CD8-positive, alpha-beta memory T cell (primary cell): ENCODE measurements at regions not wholly inside any gene's neighbourhood (a gene's known extent, or its start where the extent isn't known, plus 50 kb on each side); places are given as distances from the start of the nearest gene placed in this dataset.
"Not testable (repeated sequence)": the region's sequence is repeated elsewhere in the genome, so short reads cannot be mapped to it uniquely, and the experiment has no call there.

Source experiments
- CTCF ChIA-PET: fragments of 350-600 bp; sonication (Branson Sonifier 250); formaldehyde crosslinking; loops from one replicate; lab custom pipeline; 2021; ENCODE audit warnings: antibody characterized with exemption; lab: Charles Lee
- POLR2A ChIA-PET: fragments of 350-600 bp; sonication (Branson Sonifier 250); formaldehyde crosslinking; loops from one replicate; lab custom pipeline; 2021; ENCODE audit warnings: antibody characterized with exemption; lab: Charles Lee
- DNase-seq, 5 donors: peaks; one replicate each; pipeline versions ENCODE4 v3.0.0 to v3.0.0-alpha.2; 2020 to 2022; ENCODE audit warnings: mixed read lengths in 1 of 5
- H3K27ac ChIP-seq: one replicate; pipeline ENCODE4 v1.7.0; 2013; ENCODE audit warnings: low read depth, mild to moderate bottlenecking, low read length, moderate library complexity
- H3K27me3 ChIP-seq: 2 replicates; pipeline ENCODE4 v1.7.0; 2013; ENCODE audit warnings: low read length, mild to moderate bottlenecking; ENCODE audit not compliant: insufficient read depth, poor library complexity, severe bottlenecking
- H3K36me3 ChIP-seq: 2 replicates; pipeline ENCODE4 v1.7.0; 2013; ENCODE audit warnings: mild to moderate bottlenecking, low read length, moderate library complexity; ENCODE audit not compliant: insufficient read depth
- H3K4me1 ChIP-seq: 2 replicates; pipeline ENCODE4 v1.7.0; 2013; ENCODE audit warnings: mild to moderate bottlenecking, low read length, moderate library complexity; ENCODE audit not compliant: insufficient read depth
- H3K4me3 ChIP-seq: 2 replicates; pipeline ENCODE4 v1.7.0; 2013; ENCODE audit warnings: mild to moderate bottlenecking, low read length
- H3K9me3 ChIP-seq: 2 replicates; pipeline ENCODE4 v1.7.0; 2013; ENCODE audit warnings: mild to moderate bottlenecking, low read length
- H3K27ac Mint-ChIP-seq, 8 donors: one replicate each; pipeline ENCODE4 v1.8.0; 2020 to 2021; ENCODE audit warnings: mixed read lengths in 8 of 8, mild to moderate bottlenecking in 6 of 8, inconsistent platforms in 3 of 8, moderate library complexity in 3 of 8
- H3K27me3 Mint-ChIP-seq, 2 donors: one replicate each; pipeline ENCODE4 v1.8.0; 2020 to 2021; ENCODE audit warnings: mixed read lengths in 2 of 2, mild to moderate bottlenecking in 1 of 2, moderate library complexity in 1 of 2
- H3K36me3 Mint-ChIP-seq, 3 donors: one replicate each; pipeline ENCODE4 v1.8.0; 2020 to 2021; ENCODE audit warnings: mixed read lengths in 3 of 3, inconsistent platforms in 1 of 3, mild to moderate bottlenecking in 1 of 3
- H3K4me1 Mint-ChIP-seq, 3 donors: one replicate each; pipeline ENCODE4 v1.8.0; 2020 to 2021; ENCODE audit warnings: mixed read lengths in 3 of 3, inconsistent platforms in 1 of 3, mild to moderate bottlenecking in 1 of 3
- H3K4me3 Mint-ChIP-seq, 7 donors: one replicate each; pipeline ENCODE4 v1.8.0; 2020 to 2021; ENCODE audit warnings: mixed read lengths in 7 of 7, mild to moderate bottlenecking in 6 of 7, moderate library complexity in 4 of 7, inconsistent platforms in 2 of 7
- H3K9me3 Mint-ChIP-seq, 5 donors: one replicate each; pipeline ENCODE4 v1.8.0; 2020 to 2022; ENCODE audit warnings: mixed read lengths in 5 of 5, mild to moderate bottlenecking in 3 of 5, moderate library complexity in 2 of 5, inconsistent platforms in 1 of 5

DNA sequence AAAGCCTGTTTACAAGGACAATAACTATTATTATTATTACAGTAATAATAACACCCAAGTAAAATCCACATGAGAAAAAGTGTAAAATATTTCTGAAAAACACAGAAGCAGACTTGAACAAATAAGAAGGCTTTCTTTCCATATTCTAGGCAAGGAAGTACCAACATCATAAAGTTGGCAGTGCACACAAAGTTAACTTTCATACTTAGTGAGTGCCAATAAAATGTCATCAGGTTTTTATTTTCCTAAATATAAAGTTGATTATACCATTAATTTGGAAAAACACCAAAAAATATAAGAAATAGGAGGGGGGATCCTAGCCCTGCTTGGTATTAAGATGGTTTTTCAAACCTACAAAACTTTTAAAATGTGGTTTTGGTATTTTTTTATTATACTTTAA, 161.4 kb downstream of the PRELID2 start:
- no peak overlapping the region for H3K4me3 Mint-ChIP-seq

GRCh38 chr5:145668714-145669113, 166.4 kb downstream of the PRELID2 start:
- H3K9me3 Mint-ChIP-seq: no peaks in the 10 kb centered on the region
- H3K4me1 Mint-ChIP-seq: no peaks in the 10 kb centered on the region
- no peaks in the 10 kb centered on the region for H3K27me3 ChIP-seq
- no peak overlapping the region for H3K27ac ChIP-seq
- no peak overlapping the region for H3K4me3 Mint-ChIP-seq
- DNase-seq: no peak
- no peaks in the 10 kb centered on the region for H3K4me1 ChIP-seq
- H3K27me3 Mint-ChIP-seq: peaks cover 0 to 2% of the 10 kb centered on the region in 2 donors
- H3K4me3 ChIP-seq: no peak overlapping the region
- ChIA-PET POLR2A (no interaction called here), CTCF (no interaction called here)
- H3K36me3 Mint-ChIP-seq: no peaks in the 10 kb centered on the region
- no peaks in the 10 kb centered on the region for H3K36me3 ChIP-seq
- H3K9me3 ChIP-seq: no peaks in the 10 kb centered on the region
- H3K27ac Mint-ChIP-seq: no peak overlapping the region

More for the DNA sequence above, 161.4 kb downstream of the PRELID2 start:
- Histone ChIP-seq H3K27ac (no peak overlapping the region), H3K4me1 (no peaks in the 10 kb centered on the region), H3K4me3 (no peak overlapping the region), H3K36me3 (no peaks in the 10 kb centered on the region), H3K27me3 (no peaks in the 10 kb centered on the region), H3K9me3 (no peaks in the 10 kb centered on the region)
- H3K27me3 Mint-ChIP-seq: peaks cover 0 to 2% of the 10 kb centered on the region in 2 donors
- H3K4me1 Mint-ChIP-seq: no peaks in the 10 kb centered on the region
- DNase-seq: no peak
- CTCF ChIA-PET: no interaction called here
- POLR2A ChIA-PET: no interaction called here
- no peaks in the 10 kb centered on the region for H3K9me3 Mint-ChIP-seq
- no peak overlapping the region for H3K27ac Mint-ChIP-seq
- H3K36me3 Mint-ChIP-seq: no peaks in the 10 kb centered on the region

DNA sequence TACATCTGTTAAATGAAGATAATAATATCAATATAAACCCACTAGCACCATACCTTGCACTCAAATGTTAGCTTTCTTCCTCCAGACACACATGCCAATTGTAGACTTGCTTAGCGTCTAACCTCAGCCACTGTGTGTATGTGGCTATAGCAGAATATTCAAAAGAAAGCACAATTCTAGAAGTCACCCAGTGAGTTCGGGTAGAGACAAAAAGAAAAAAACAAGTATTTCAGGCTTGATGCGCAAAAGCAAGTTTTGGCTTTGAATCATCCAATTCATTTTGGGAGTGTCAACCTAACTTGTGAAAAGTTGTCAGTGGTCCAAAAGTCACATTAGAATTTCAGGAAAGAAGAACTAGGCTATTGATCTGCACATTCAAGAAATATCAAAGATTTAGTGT, 167.4 kb downstream of the PRELID2 start:
- H3K4me3 ChIP-seq: no peak overlapping the region
- H3K27me3 Mint-ChIP-seq: peaks cover 0 to 2% of the 10 kb centered on the region in 2 donors
- H3K9me3 ChIP-seq: no peaks in the 10 kb centered on the region
- no peak for DNase-seq
- H3K27ac ChIP-seq: no peak overlapping the region
- ChIA-PET POLR2A (no interaction called here), CTCF (no interaction called here)
- no peaks in the 10 kb centered on the region for H3K9me3 Mint-ChIP-seq
- no peaks in the 10 kb centered on the region for H3K4me1 Mint-ChIP-seq
- no peaks in the 10 kb centered on the region for H3K27me3 ChIP-seq
- H3K27ac Mint-ChIP-seq: no peak overlapping the region
- no peaks in the 10 kb centered on the region for H3K4me1 ChIP-seq
- no peak overlapping the region for H3K4me3 Mint-ChIP-seq
- H3K36me3 Mint-ChIP-seq: no peaks in the 10 kb centered on the region
- no peaks in the 10 kb centered on the region for H3K36me3 ChIP-seq

DNA sequence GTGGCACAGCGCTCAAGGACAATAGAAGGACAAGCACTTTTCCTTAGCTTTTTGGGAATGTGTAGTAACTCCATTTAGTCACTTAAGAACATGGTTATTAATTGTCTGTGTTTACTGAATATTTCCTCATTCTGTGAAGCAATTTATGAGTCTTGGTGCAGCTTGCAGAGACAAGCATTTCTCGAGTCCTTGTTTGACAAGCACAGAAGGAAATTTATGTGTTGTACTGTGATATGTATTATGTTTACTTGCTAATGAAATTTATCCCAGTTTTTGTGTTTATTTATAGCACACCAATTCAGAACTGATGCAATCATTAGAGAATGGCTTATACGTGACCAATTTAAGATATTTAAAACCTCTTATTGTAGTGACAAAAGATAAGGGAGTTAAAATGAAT, 168.6 kb downstream of the PRELID2 start:
- Mint-ChIP-seq H3K9me3 (no peaks in the 10 kb centered on the region), H3K27ac (no peak overlapping the region), H3K36me3 (no peaks in the 10 kb centered on the region), H3K27me3 (no peaks in the 10 kb centered on the region), H3K4me3 (no peak overlapping the region), H3K4me1 (no peaks in the 10 kb centered on the region)
- Histone ChIP-seq H3K9me3 (no peaks in the 10 kb centered on the region), H3K27ac (no peak overlapping the region), H3K36me3 (no peaks in the 10 kb centered on the region), H3K27me3 (no peaks in the 10 kb centered on the region), H3K4me1 (no peaks in the 10 kb centered on the region), H3K4me3 (no peak overlapping the region)
- ChIA-PET POLR2A (no interaction called here), CTCF (no interaction called here)
- no peak for DNase-seq

DNA sequence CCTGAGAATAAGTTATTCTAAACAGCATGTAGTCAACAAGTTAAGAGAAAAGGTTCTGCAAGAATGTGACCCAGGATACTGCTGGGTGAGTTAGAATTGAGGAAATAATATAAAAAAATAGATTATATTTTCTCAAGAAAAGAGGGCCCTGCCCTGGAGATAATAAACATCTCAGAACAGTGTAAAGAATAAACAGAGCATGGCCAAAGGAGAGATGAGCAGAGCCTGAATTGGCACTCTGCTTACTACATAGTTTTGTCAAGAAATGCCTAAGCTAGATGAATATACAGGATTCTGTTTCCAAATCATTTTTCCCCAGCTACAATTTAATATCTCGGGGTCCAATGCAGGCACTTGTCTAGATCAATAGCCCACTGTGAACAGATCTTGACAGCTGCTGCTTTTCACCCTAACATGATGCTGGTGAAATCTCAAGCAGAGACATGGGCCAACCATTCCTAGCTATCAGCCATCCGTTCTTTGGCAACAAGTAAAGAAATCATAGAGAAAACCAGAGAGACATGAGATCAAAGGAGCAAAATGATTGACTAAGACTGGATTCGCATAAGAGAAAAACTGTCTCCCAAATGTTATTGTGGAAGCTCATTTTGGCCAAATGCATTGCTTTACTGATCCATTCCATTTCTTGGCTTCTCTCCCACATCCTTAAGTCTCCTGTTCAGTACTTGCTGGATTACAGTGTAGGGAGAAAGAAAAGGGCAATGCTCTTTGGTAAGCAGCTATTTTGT, 173.2 kb downstream of the PRELID2 start:
- no peaks in the 10 kb centered on the region for H3K27me3 Mint-ChIP-seq
- ChIA-PET POLR2A (no interaction called here), CTCF (no interaction called here)
- H3K27me3 ChIP-seq: no peaks in the 10 kb centered on the region
- no peaks in the 10 kb centered on the region for H3K9me3 ChIP-seq
- no peaks in the 10 kb centered on the region for H3K4me1 Mint-ChIP-seq
- H3K36me3 Mint-ChIP-seq: no peaks in the 10 kb centered on the region
- no peaks in the 10 kb centered on the region for H3K36me3 ChIP-seq
- no peak for DNase-seq
- H3K4me1 ChIP-seq: no peaks in the 10 kb centered on the region
- no peak overlapping the region for H3K4me3 Mint-ChIP-seq
- no peak overlapping the region for H3K27ac ChIP-seq
- H3K4me3 ChIP-seq: no peak overlapping the region
- H3K9me3 Mint-ChIP-seq: peaks cover 0 to 3% (median 0%) of the 10 kb centered on the region in 5 donors
- H3K27ac Mint-ChIP-seq: no peak overlapping the region

DNA sequence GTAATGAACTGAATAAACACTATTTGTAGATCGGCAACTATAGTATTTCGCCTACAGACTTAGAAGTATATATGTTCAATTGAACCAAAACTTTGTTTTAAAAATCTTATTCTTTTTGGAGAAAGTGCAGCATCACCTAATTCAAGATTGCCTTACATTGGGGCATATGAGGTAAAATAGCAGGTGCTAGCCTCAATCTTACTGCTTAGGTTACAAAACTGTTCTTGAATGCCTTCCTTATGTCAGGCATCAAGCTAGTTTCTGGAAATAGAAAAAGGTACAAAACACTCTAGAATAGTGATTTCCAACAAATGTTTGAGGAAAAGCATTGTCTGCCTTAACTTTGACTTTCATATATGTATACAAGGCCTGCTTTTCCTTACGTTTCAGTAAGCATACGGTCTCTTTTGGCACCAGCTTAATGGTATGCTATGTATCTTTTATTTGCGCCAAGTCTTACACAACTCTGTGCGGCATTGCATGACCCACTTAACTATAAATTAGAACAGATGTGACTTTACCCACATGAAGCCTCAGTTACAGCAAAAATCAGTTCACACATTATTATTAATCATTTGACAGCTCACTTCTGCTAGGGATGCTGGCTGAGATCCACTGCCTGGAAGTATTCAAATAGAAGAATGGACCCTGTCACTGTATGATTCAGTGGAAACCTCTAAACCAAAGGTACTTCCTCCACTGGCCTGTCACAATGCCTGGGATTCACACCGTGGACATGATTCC, 174.1 kb downstream of the PRELID2 start:
- no peaks in the 10 kb centered on the region for H3K27me3 Mint-ChIP-seq
- ChIA-PET CTCF (no interaction called here), POLR2A (no interaction called here)
- no peak for DNase-seq
- H3K4me3 ChIP-seq: no peak overlapping the region
- no peak overlapping the region for H3K4me3 Mint-ChIP-seq
- peaks cover 0 to 5% (median 1%) of the 10 kb centered on the region in 5 donors for H3K9me3 Mint-ChIP-seq
- no peaks in the 10 kb centered on the region for H3K4me1 Mint-ChIP-seq
- H3K27ac Mint-ChIP-seq: no peak overlapping the region
- no peaks in the 10 kb centered on the region for H3K36me3 ChIP-seq
- no peaks in the 10 kb centered on the region for H3K4me1 ChIP-seq
- H3K36me3 Mint-ChIP-seq: no peaks in the 10 kb centered on the region
- H3K27me3 ChIP-seq: no peaks in the 10 kb centered on the region
- H3K27ac ChIP-seq: no peak overlapping the region
- no peaks in the 10 kb centered on the region for H3K9me3 ChIP-seq

DNA sequence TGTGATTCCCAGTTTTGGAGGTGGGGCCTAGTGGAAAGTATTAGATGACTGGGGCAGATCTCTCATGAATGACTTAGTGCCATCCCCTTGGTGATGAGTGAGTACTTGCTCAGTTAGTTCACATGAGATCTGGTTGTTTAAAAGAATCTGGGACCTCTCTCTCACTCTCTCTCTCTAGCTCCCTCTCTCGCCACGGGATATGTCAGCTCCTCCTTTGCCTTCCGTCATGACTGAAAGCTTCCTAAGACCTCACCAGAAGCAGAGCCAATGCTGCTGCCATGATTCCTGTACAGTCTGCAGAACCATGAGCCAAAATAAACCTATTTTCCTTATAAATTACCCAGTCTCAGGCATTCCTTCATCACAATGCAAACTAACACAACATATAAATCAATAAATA, 176.7 kb downstream of the PRELID2 start:
- CTCF ChIA-PET: no interaction called here
- H3K36me3 Mint-ChIP-seq: no peaks in the 10 kb centered on the region

DNA sequence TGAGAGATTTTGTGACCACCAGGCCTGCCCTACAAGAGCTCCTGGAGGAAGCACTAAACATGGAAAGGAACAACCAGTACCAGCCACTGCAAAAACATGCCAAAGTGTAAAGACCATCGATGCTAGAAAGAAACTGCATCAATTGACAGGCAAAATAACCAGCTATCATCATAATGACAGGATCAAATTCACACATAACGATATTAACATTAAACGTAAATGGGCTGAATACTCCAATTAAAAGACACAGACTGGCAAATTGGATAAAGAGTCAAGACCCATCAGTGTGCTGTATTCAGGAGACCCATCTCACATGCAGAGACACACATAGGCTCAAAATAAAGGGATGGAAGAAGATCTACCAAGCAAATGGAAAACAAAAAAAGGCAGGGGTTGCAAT, 182.4 kb downstream of the PRELID2 start:
- H3K4me3 Mint-ChIP-seq, H3K27me3 ChIP-seq, CTCF ChIA-PET, H3K27me3 Mint-ChIP-seq, H3K4me1 ChIP-seq, H3K27ac Mint-ChIP-seq, H3K27ac ChIP-seq, DNase-seq, H3K4me1 Mint-ChIP-seq, H3K9me3 ChIP-seq, POLR2A ChIA-PET, H3K4me3 ChIP-seq, H3K36me3 Mint-ChIP-seq, H3K36me3 ChIP-seq: not testable (repeated sequence)
- peaks cover 5 to 30% (median 21%) of the 10 kb centered on the region in 5 donors for H3K9me3 Mint-ChIP-seq

More for the DNA sequence above, 176.7 kb downstream of the PRELID2 start:
- Histone ChIP-seq H3K4me1 (no peaks in the 10 kb centered on the region), H3K4me3 (no peak overlapping the region), H3K27me3 (no peaks in the 10 kb centered on the region), H3K9me3 (no peaks in the 10 kb centered on the region), H3K27ac (no peak overlapping the region), H3K36me3 (no peaks in the 10 kb centered on the region)
- H3K4me1 Mint-ChIP-seq: no peaks in the 10 kb centered on the region
- peaks cover 4 to 17% (median 11%) of the 10 kb centered on the region in 5 donors for H3K9me3 Mint-ChIP-seq
- DNase-seq: no peak
- no peak overlapping the region for H3K27ac Mint-ChIP-seq
- no peaks in the 10 kb centered on the region for H3K27me3 Mint-ChIP-seq
- POLR2A ChIA-PET: no interaction called here
- no peak overlapping the region for H3K4me3 Mint-ChIP-seq
